Activated gamma-delta T cell treated with Interleukin-2 at 50 U/mL for 16 hours (primary cell): ENCODE measurements at regions not wholly inside any gene's neighbourhood (a gene's known extent, or its start where the extent isn't known, plus 50 kb on each side); places are given as distances from the start of the nearest gene placed in this dataset.
"Not testable (repeated sequence)": the region's sequence is repeated elsewhere in the genome, so short reads cannot be mapped to it uniquely, and the experiment has no call there.

Experiments used
- DNase-seq: peaks from one replicate; pipeline ENCODE4 v3.0.0-alpha.2; 2020

- DNase-seq: no peak
Measured at GRCh38 chr9:90983394-90983793, 181.8 kb downstream of the SYK start.

GRCh38 chr9:90985631-90986030 lies 184.0 kb downstream of the SYK start:
- no peak for DNase-seq

- no peak for DNase-seq
Measured at GRCh38 chr9:90986161-90986560, 184.5 kb downstream of the SYK start.

GRCh38 chr9:90987566-90987965 lies 185.9 kb downstream of the SYK start:
- no peak for DNase-seq

- no peak for DNase-seq
Measured at GRCh38 chr9:90988318-90988717, 186.7 kb downstream of the SYK start.

GRCh38 chr9:90991953-90992352 lies 190.3 kb downstream of the SYK start:
- DNase-seq: no peak

GRCh38 chr9:90995516-90995915 lies 193.9 kb downstream of the SYK start:
- no peak for DNase-seq

GRCh38 chr9:90996154-90997065 lies 194.8 kb downstream of the SYK start:
- no peak for DNase-seq

- no peak for DNase-seq
Measured at GRCh38 chr9:90998573-90998972, 197.0 kb downstream of the SYK start.

GRCh38 chr9:90999425-91000397 lies 198.1 kb downstream of the SYK start:
- DNase-seq: no peak

- DNase-seq: no peak
Measured at GRCh38 chr9:91001146-91001611, 199.6 kb downstream of the SYK start.

GRCh38 chr9:91004484-91004883 lies 202.9 kb downstream of the SYK start:
- no peak for DNase-seq

GRCh38 chr9:91004992-91005391 lies 203.4 kb downstream of the SYK start:
- DNase-seq: no peak

- no peak for DNase-seq
Measured at GRCh38 chr9:91006046-91006445, 204.4 kb downstream of the SYK start.

- no peak for DNase-seq
Measured at GRCh38 chr9:91008568-91008967, 206.9 kb downstream of the SYK start.

GRCh38 chr9:91011891-91012290 lies 210.3 kb downstream of the SYK start:
- no peak for DNase-seq

GRCh38 chr9:91012933-91013841 lies 211.6 kb downstream of the SYK start:
- DNase-seq: no peak

GRCh38 chr9:91017245-91017644 lies 215.6 kb downstream of the SYK start:
- DNase-seq: no peak

- DNase-seq: not testable (repeated sequence)
Measured at GRCh38 chr9:91019871-91020270, 218.3 kb downstream of the SYK start.

GRCh38 chr9:91021656-91022055 lies 220.0 kb downstream of the SYK start:
- not testable (repeated sequence) for DNase-seq

GRCh38 chr9:91023741-91024140 lies 222.1 kb downstream of the SYK start:
- no peak for DNase-seq

- no peak for DNase-seq
Measured at GRCh38 chr9:91024841-91025240, 223.2 kb downstream of the SYK start.
